Liver (tissue), 3 donors: ENCODE measurements at regions not wholly inside any gene's neighbourhood (a gene's known extent, or its start where the extent isn't known, plus 50 kb on each side); places are given as distances from the start of the nearest gene placed in this dataset.

ENCODE experiments used
- ATF3 ChIP-seq: IDR thresholded peaks from 2 replicates; pipeline ENCODE4 v1.6.1; 2016; ENCODE audit warnings: antibody characterized with exemption
- CTCF ChIP-seq: fragments of 150-350 bp; IDR thresholded peaks from 2 replicates; pipeline ENCODE4 v1.5.1; 2017; ENCODE audit warnings: improper control_type of control experiment, low read depth, low read length; ENCODE audit not compliant: missing input control
- GABPA ChIP-seq, 2 donors: IDR thresholded peaks in 1 of 2; conservative IDR thresholded peaks in 1 of 2; 2 replicates each; pipeline ENCODE4 v1.6.1; 2016; ENCODE audit warnings: antibody characterized with exemption in 2 of 2, mild to moderate bottlenecking in 1 of 2, moderate library complexity in 1 of 2
- HNF4A ChIP-seq, 2 donors: conservative IDR thresholded peaks; 2 replicates each; pipeline ENCODE4 v1.6.1; 2016; ENCODE audit warnings: antibody characterized with exemption in 2 of 2, mild to moderate bottlenecking in 2 of 2
- SP1 ChIP-seq: IDR thresholded peaks from 2 replicates; pipeline ENCODE4 v1.6.1; 2018; ENCODE audit warnings: antibody characterized with exemption, mild to moderate bottlenecking
- YY1 ChIP-seq: IDR thresholded peaks from 2 replicates; pipeline ENCODE4 v1.6.1; 2016; ENCODE audit warnings: antibody characterized with exemption, mild to moderate bottlenecking
- TF ChIP-seq, protein P1 (sequence below): IDR thresholded peaks from 2 replicates; pipeline ENCODE4 v1.6.1; 2016; ENCODE audit warnings: antibody characterized with exemption, mild to moderate bottlenecking
- donor health status: healthy.
- donor health status: healthy.

DNA sequence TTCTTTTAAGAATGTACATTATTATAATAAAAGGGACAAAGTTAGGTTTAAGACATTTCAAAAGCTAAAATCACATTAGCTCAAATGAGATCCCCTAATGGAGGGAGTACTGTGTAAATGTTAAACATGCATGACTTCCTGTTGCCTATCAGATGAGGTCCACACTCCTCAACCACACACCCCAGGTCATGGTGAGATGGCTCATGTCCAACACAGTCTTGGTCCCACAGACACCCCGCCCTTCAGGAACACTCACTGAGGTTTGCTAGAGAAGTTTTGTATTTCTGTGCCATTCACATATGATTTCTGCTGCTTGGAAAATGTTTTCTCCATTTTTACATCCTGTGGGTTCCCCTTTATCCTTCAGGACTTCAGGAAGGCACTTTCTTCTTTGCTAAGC is 491.0 kb downstream of the SOX11 start:
- TF ChIP-seq SP1, result no peak
- TF ChIP-seq, protein P1, sequence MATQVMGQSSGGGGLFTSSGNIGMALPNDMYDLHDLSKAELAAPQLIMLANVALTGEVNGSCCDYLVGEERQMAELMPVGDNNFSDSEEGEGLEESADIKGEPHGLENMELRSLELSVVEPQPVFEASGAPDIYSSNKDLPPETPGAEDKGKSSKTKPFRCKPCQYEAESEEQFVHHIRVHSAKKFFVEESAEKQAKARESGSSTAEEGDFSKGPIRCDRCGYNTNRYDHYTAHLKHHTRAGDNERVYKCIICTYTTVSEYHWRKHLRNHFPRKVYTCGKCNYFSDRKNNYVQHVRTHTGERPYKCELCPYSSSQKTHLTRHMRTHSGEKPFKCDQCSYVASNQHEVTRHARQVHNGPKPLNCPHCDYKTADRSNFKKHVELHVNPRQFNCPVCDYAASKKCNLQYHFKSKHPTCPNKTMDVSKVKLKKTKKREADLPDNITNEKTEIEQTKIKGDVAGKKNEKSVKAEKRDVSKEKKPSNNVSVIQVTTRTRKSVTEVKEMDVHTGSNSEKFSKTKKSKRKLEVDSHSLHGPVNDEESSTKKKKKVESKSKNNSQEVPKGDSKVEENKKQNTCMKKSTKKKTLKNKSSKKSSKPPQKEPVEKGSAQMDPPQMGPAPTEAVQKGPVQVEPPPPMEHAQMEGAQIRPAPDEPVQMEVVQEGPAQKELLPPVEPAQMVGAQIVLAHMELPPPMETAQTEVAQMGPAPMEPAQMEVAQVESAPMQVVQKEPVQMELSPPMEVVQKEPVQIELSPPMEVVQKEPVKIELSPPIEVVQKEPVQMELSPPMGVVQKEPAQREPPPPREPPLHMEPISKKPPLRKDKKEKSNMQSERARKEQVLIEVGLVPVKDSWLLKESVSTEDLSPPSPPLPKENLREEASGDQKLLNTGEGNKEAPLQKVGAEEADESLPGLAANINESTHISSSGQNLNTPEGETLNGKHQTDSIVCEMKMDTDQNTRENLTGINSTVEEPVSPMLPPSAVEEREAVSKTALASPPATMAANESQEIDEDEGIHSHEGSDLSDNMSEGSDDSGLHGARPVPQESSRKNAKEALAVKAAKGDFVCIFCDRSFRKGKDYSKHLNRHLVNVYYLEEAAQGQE, result no peak
- TF ChIP-seq GABPA (IDR thresholded peaks at IDR 0.05 in 1 of 2, conservative IDR thresholded peaks at IDR 0.05 in 1 of 2), result no peak
- TF ChIP-seq CTCF, result no peak
- no peak for TF ChIP-seq ATF3
- TF ChIP-seq HNF4A (conservative IDR thresholded peaks at IDR 0.05), result no peak
- TF ChIP-seq YY1, result no peak
